ENCODE measurements at regions not wholly inside any gene's neighbourhood (a gene's known extent, or its start where the extent isn't known, plus 50 kb on each side); places are given as distances from the start of the nearest gene placed in this dataset.
A peak's percentile ranks its signal among the peaks of the same experiment; 100 is the strongest.
"Not testable (repeated sequence)": the region's sequence is repeated elsewhere in the genome, so short reads cannot be mapped to it uniquely, and the experiment has no call there.

- FAIRE-seq (no peak), DNase-seq (ENCODE audit: low read depth) (no peak)
- H3K4me3 ChIP-seq (ENCODE audit: low read depth, low read length) = no peak overlapping the region
- TF ChIP-seq CTCF (IDR thresholded peaks at IDR 0.05; ENCODE audit: insufficient read depth, low read length, severe bottlenecking) = no peak
- no peaks in the 10 kb centered on the region for H3K27me3 ChIP-seq (ENCODE audit: control insufficient read depth, insufficient read depth, low read length)
- no peaks in the 10 kb centered on the region for H3K36me3 ChIP-seq (ENCODE audit: control insufficient read depth, insufficient read depth, low read length)
These were observed 270.8 kb upstream of the FGF13 start for GRCh38 chrX:138982365-138982764.

GRCh38 chrX:138964501-138964900, 253.0 kb upstream of the FGF13 start:
- Histone ChIP-seq H3K27me3 (ENCODE audit: control insufficient read depth, insufficient read depth, low read length) (no peaks in the 10 kb centered on the region), H3K4me3 (ENCODE audit: low read depth, low read length) (no peak overlapping the region), H3K36me3 (ENCODE audit: control insufficient read depth, insufficient read depth, low read length) (no peaks in the 10 kb centered on the region)
- FAIRE-seq (no peak), DNase-seq (ENCODE audit: low read depth) (no peak)
- no peak for TF ChIP-seq CTCF (IDR thresholded peaks at IDR 0.05; ENCODE audit: insufficient read depth, low read length, severe bottlenecking)

GRCh38 chrX:138962419-138962818, 250.9 kb upstream of the FGF13 start:
- H3K4me3 ChIP-seq (ENCODE audit: low read depth, low read length); H3K36me3 ChIP-seq (ENCODE audit: control insufficient read depth, insufficient read depth, low read length); H3K27me3 ChIP-seq (ENCODE audit: control insufficient read depth, insufficient read depth, low read length); FAIRE-seq; DNase-seq (ENCODE audit: low read depth): not testable (repeated sequence)

- DNase-seq (ENCODE audit: low read depth) (no peak), FAIRE-seq (no peak)
- H3K4me3 ChIP-seq (ENCODE audit: low read depth, low read length) = no peak overlapping the region
- no peaks in the 10 kb centered on the region for H3K27me3 ChIP-seq (ENCODE audit: control insufficient read depth, insufficient read depth, low read length)
- no peak for TF ChIP-seq CTCF (IDR thresholded peaks at IDR 0.05; ENCODE audit: insufficient read depth, low read length, severe bottlenecking)
- H3K36me3 ChIP-seq (ENCODE audit: control insufficient read depth, insufficient read depth, low read length) = no peaks in the 10 kb centered on the region
These were observed 243.5 kb upstream of the FGF13 start for GRCh38 chrX:138954976-138955375.

- peak; percentile 8 for DNase-seq (ENCODE audit: low read depth)
- FAIRE-seq = no peak
- Histone ChIP-seq H3K36me3 (ENCODE audit: control insufficient read depth, insufficient read depth, low read length) (no peaks in the 10 kb centered on the region), H3K27me3 (ENCODE audit: control insufficient read depth, insufficient read depth, low read length) (no peaks in the 10 kb centered on the region), H3K4me3 (ENCODE audit: low read depth, low read length) (no peak overlapping the region)
- no peak for TF ChIP-seq CTCF (IDR thresholded peaks at IDR 0.05; ENCODE audit: insufficient read depth, low read length, severe bottlenecking)
These were observed 235.4 kb upstream of the FGF13 start for GRCh38 chrX:138946926-138947325.

- Histone ChIP-seq H3K36me3 (ENCODE audit: control insufficient read depth, insufficient read depth, low read length) (no peaks in the 10 kb centered on the region), H3K27me3 (ENCODE audit: control insufficient read depth, insufficient read depth, low read length) (no peaks in the 10 kb centered on the region), H3K4me3 (ENCODE audit: low read depth, low read length) (no peak overlapping the region)
- FAIRE-seq (no peak), DNase-seq (ENCODE audit: low read depth) (peak; percentile 52)
- TF ChIP-seq CTCF (IDR thresholded peaks at IDR 0.05; ENCODE audit: insufficient read depth, low read length, severe bottlenecking) = no peak
These were observed 233.7 kb upstream of the FGF13 start for GRCh38 chrX:138945219-138945618.

Measured in bronchial epithelial cell (primary cell).